Psoas muscle (tissue), 7 donors: ENCODE measurements at regions not wholly inside any gene's neighbourhood (a gene's known extent, or its start where the extent isn't known, plus 50 kb on each side); places are given as distances from the start of the nearest gene placed in this dataset.
"Not testable (repeated sequence)": the region's sequence is repeated elsewhere in the genome, so short reads cannot be mapped to it uniquely, and the experiment has no call there.

ENCODE experiments used
- ATAC-seq, 4 donors: fragments of 200-7000 bp; cut with Tn5 transposase; one replicate each; pipeline ENCODE4 v1.9.1; 2020; ENCODE audit warnings: moderate library complexity in 3 of 4, mild to moderate bottlenecking in 2 of 4
- DNase-seq, 2 donors: peaks; one replicate each; pipeline ENCODE4 v3.0.0-alpha.2; 2020
- H3K27ac ChIP-seq: fragments of 200-600 bp; one replicate; pipeline ENCODE4 v1.8.0; 2022
- H3K27me3 ChIP-seq, 3 donors: fragments of 200-600 bp in 1 of 3; one replicate each; pipeline versions ENCODE4 v1.6.1 to v1.8.0; 2013 to 2022; ENCODE audit warnings: low read length in 2 of 3, mild to moderate bottlenecking in 2 of 3, moderate library complexity in 1 of 3; ENCODE audit not compliant: insufficient read depth in 3 of 3
- H3K36me3 ChIP-seq, 2 donors: fragments of 200-600 bp in 1 of 2; one replicate each; pipeline versions ENCODE4 v1.6.1 to v1.8.0; 2013 to 2022; ENCODE audit warnings: low read depth in 1 of 2, mild to moderate bottlenecking in 1 of 2, moderate library complexity in 1 of 2; ENCODE audit not compliant: insufficient read depth in 1 of 2
- H3K4me1 ChIP-seq: fragments of 200-600 bp; one replicate; pipeline ENCODE4 v1.8.0; 2022
- H3K4me3 ChIP-seq: fragments of 200-600 bp; one replicate; pipeline ENCODE4 v1.8.0; 2022; ENCODE audit warnings: mild to moderate bottlenecking
- H3K9me3 ChIP-seq: fragments of 200-600 bp; one replicate; pipeline ENCODE4 v1.8.0; 2022
- CTCF ChIP-seq: fragments of 200-600 bp; IDR thresholded peaks from one replicate; pipeline ENCODE4 v1.8.0; 2022; ENCODE audit warnings: antibody characterized with exemption
- WGBS, 3 donors: extraction: QIAGEN DNeasy Blood & Tissue Kit; methylation state at CpG; one replicate each; pipeline versions ENCODE4 v1.1.6 to v1.1.7; 2013; 5-methylcytosine and 5-hydroxymethylcytosine counted together
- intact Hi-C, 2 donors: fragments of 100-400 bp; cut with DNase I; formaldehyde crosslinking; loops; one replicate each; pipeline versions ENCODE4 v1.11.0 to v1.14.2; 2022
- donor health status: healthy with polysubstance abuse.
- donor health status: DM: no; HTN: no; CAD: no; lungs with moderate emphysema.
- donor health status: Bipolar disorder and iron deficiency.
- donor health status: healthy.
- donor health status: DM: yes; HTN: yes; CAD: no.
- donor health status: DM: no; HTN: no; CAD: no.
- donor health status: DM: yes; HTN: yes; CAD: no.

- Histone ChIP-seq H3K4me1 (no peaks in the 10 kb centered on the region), H3K9me3 (no peaks in the 10 kb centered on the region), H3K27ac (no peak overlapping the region), H3K36me3 (no peaks in the 10 kb centered on the region), H3K4me3 (no peak overlapping the region), H3K27me3 (peaks cover 0 to 2% (median 0%) of the 10 kb centered on the region in 3 donors)
- ATAC-seq (no peak), DNase-seq (no peak)
- TF ChIP-seq CTCF, result no peak
- intact Hi-C loops, result no loop called here
- WGBS, 3 donors, result 44 to 47% (median 44%) methylated on average over 1 of the region's 1 CpG
These were observed 930.2 kb downstream of the C4orf33 start for GRCh38 chr4:130026185-130026584.

- Histone ChIP-seq H3K4me1 (no peaks in the 10 kb centered on the region), H3K27me3 (peaks cover 0 to 2% (median 0%) of the 10 kb centered on the region in 3 donors), H3K27ac (no peak overlapping the region), H3K4me3 (no peak overlapping the region), H3K9me3 (no peaks in the 10 kb centered on the region), H3K36me3 (no peaks in the 10 kb centered on the region)
- 83 to 91% (median 86%) methylated on average over 2 of the region's 2 CpGs for WGBS, 3 donors
- TF ChIP-seq CTCF, result no peak
- ATAC-seq (no peak), DNase-seq (no peak)
- intact Hi-C loops, result no loop called here
These were observed 932.0 kb downstream of the C4orf33 start for GRCh38 chr4:130027973-130028372.

GRCh38 chr4:130028552-130028951 lies 932.6 kb downstream of the C4orf33 start:
- Histone ChIP-seq H3K4me1 (no peaks in the 10 kb centered on the region), H3K36me3 (no peaks in the 10 kb centered on the region), H3K27me3 (peaks cover 0 to 2% (median 0%) of the 10 kb centered on the region in 3 donors), H3K9me3 (no peaks in the 10 kb centered on the region), H3K27ac (no peak overlapping the region), H3K4me3 (no peak overlapping the region)
- 41 to 63% (median 53%) methylated on average over 3 of the region's 3 CpGs for WGBS, 3 donors
- no peak for TF ChIP-seq CTCF
- ATAC-seq (no peak), DNase-seq (no peak)
- intact Hi-C loops, result no loop called here

- no peaks in the 10 kb centered on the region for H3K9me3 ChIP-seq
- DNase-seq (no peak), ATAC-seq (no peak)
- no peaks in the 10 kb centered on the region for H3K36me3 ChIP-seq
- WGBS, 3 donors, result 9 to 20% (median 19%) methylated on average over 1 of the region's 1 CpG
- no peak overlapping the region for H3K27ac ChIP-seq
- H3K4me1 ChIP-seq, result no peaks in the 10 kb centered on the region
- peaks cover 0 to 2% (median 0%) of the 10 kb centered on the region in 3 donors for H3K27me3 ChIP-seq
- intact Hi-C loops, result no loop called here
- no peak for TF ChIP-seq CTCF
- H3K4me3 ChIP-seq, result no peak overlapping the region
These were observed 933.5 kb downstream of the C4orf33 start for GRCh38 chr4:130029442-130029841.

GRCh38 chr4:130031858-130032257 lies 935.9 kb downstream of the C4orf33 start:
- ATAC-seq, result no peak
- intact Hi-C loops, result no loop called here
- Histone ChIP-seq H3K36me3 (no peaks in the 10 kb centered on the region), H3K4me3 (no peak overlapping the region), H3K9me3 (no peaks in the 10 kb centered on the region), H3K27ac (no peak overlapping the region), H3K4me1 (no peaks in the 10 kb centered on the region), H3K27me3 (peaks cover 0 to 2% (median 0%) of the 10 kb centered on the region in 3 donors)
- no peak for TF ChIP-seq CTCF
- no peak for DNase-seq
- WGBS, 3 donors, result 90 to 93% (median 90%) methylated on average over 4 of the region's 4 CpGs

- not testable (repeated sequence) for ATAC-seq, H3K27ac ChIP-seq, DNase-seq
These were observed 937.7 kb downstream of the C4orf33 start for GRCh38 chr4:130033657-130034056.

More at GRCh38 chr4:130033657-130034056, 937.7 kb downstream of the C4orf33 start:
- H3K27me3 ChIP-seq, H3K9me3 ChIP-seq, H3K4me1 ChIP-seq, H3K4me3 ChIP-seq, intact Hi-C loops, H3K36me3 ChIP-seq: not testable (repeated sequence)
- WGBS, 3 donors, result 95 to 96% (median 96%) methylated on average over 7 of the region's 7 CpGs
